ENCODE measurements at regions not wholly inside any gene's neighbourhood (a gene's known extent, or its start where the extent isn't known, plus 50 kb on each side); places are given as distances from the start of the nearest gene placed in this dataset.

DNA sequence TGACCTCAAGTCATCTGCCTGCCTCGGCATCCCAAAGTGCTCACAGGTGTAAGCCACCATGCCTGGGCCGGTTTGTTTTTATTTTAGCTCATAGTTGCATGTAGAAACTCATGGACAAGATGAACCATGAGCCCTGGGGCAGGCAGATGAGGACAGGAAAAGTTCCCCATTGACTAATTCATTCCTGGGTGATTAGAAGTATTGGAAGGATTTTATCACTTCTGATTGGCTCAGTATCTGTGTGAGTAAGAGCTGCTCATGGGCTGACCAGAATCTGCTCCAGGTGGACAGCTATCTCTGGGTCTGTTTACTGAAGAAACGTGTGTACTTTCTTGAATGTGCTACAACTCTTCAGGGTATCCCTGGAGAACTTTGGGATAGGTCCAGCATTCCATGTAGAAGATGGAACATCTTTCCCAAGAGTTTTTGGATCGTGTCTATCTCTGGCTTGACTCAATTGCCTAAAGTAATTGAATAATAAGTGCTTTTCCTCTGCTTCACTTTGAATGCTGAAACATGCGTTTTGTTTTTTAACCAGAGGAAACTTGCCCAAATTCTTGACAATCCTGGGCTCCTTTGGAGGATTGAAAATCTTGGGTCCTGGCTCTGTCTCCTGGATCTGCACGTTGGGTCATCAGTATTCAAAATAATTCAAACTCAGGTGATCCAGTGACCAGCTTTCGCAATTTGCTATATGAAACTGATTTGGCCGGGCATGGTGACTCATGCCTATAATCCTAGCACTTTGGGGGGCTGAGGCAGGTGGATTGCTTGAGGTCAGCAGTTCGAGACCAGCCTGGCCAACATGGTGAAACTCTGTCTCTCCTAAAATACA is 88.6 kb upstream of the DHRSX start:
- Histone ChIP-seq H3K4me2 (replicated peaks; ENCODE audit: low read depth, low read length, poor library complexity, severe bottlenecking) (no peak overlapping the region), H3K4me3 (ENCODE audit: control extremely low read depth in 1 of 5, extremely low read depth in 1 of 5, insufficient read depth in 1 of 5, low read depth in 2 of 5, low read length in 4 of 5) (no peak overlapping the region), H2AFZ (ENCODE audit: insufficient read depth, low read depth, low read length, poor library complexity, severe bottlenecking) (no peak overlapping the region), H3K27me3 (replicated peaks in 1 of 4; ENCODE audit: control extremely low read depth in 1 of 4, control insufficient read depth in 3 of 4, insufficient read depth in 4 of 4, low read length in 3 of 4) (peaks cover 0 to 12% (median 2%) of the 10 kb centered on the region in 4 experiments), H3K9me3 (ENCODE audit: control extremely low read depth in 1 of 3, control insufficient read depth in 2 of 3, insufficient read depth in 1 of 3, low read length in 2 of 3) (peaks cover 0 to 4% (median 0%) of the 10 kb centered on the region in 3 donors), H3K79me2 (ENCODE audit: control insufficient read depth, insufficient read depth, low read length) (no peaks in the 10 kb centered on the region), H3K36me3 (replicated peaks in 1 of 2; ENCODE audit: control extremely low read depth in 1 of 2, control insufficient read depth in 1 of 2, extremely low read depth in 1 of 2, insufficient read depth in 2 of 2, low read length in 1 of 2) (no peaks in the 10 kb centered on the region), H3K4me1 (ENCODE audit: control insufficient read depth in 2 of 2, insufficient read depth in 2 of 2, low read length in 2 of 2) (peaks cover 0 to 3% of the 10 kb centered on the region in 2 donors), H4K20me1 (ENCODE audit: control insufficient read depth, insufficient read depth, low read length, poor library complexity, severe bottlenecking) (peaks cover 2% of the 10 kb centered on the region), H3K9ac (ENCODE audit: low read length) (no peak overlapping the region), H3K27ac (ENCODE audit: low read length in 2 of 2) (no peak overlapping the region)
- Mint-ChIP-seq H3K4me1 (peaks cover 13% of the 10 kb centered on the region), H3K27me3 (peaks cover 10% of the 10 kb centered on the region), H3K27ac (no peak overlapping the region), H3K4me3 (no peak overlapping the region), H3K9me3 (ENCODE audit: insufficient read depth) (no peaks in the 10 kb centered on the region)
- DNase-seq: no peak
- 92% methylated on average over 6 of the region's 9 CpGs for WGBS (ENCODE audit: insufficient coverage)
- TF ChIP-seq CTCF (IDR thresholded peaks at IDR 0.05) (no peak), EZH2 (IDR thresholded peaks at IDR 0.05; ENCODE audit: borderline replicate concordance, insufficient read depth, low read depth, low read length, poor library complexity, severe bottlenecking) (no peak)
- intact Hi-C loops (cut with micrococcal nuclease): loop anchor here (5.0 kb wide), 1 partner anchor 72 kb away; no protein-coding TSS in a partner anchor
- no peak for ATAC-seq (ENCODE audit: low read depth)
- ChIA-PET CTCF (no interaction called here), POLR2A (no interaction called here)

GRCh38 chrX:2588049-2588448 is 87.3 kb upstream of the DHRSX start:
- WGBS (ENCODE audit: insufficient coverage): no CpG with 5 or more reads among the region's 4 CpGs

More at GRCh38 chrX:2588049-2588448, 87.3 kb upstream of the DHRSX start:
- no peak overlapping the region for H2AFZ ChIP-seq (ENCODE audit: insufficient read depth, low read depth, low read length, poor library complexity, severe bottlenecking)
- no peak for ATAC-seq (ENCODE audit: low read depth)
- Mint-ChIP-seq H3K27ac (no peak overlapping the region), H3K4me1 (peaks cover 13% of the 10 kb centered on the region), H3K4me3 (no peak overlapping the region), H3K27me3 (peaks cover 14% of the 10 kb centered on the region), H3K9me3 (ENCODE audit: insufficient read depth) (no peaks in the 10 kb centered on the region)
- no peak for TF ChIP-seq EZH2 (IDR thresholded peaks at IDR 0.05; ENCODE audit: borderline replicate concordance, insufficient read depth, low read depth, low read length, poor library complexity, severe bottlenecking)
- TF ChIP-seq CTCF (IDR thresholded peaks at IDR 0.05): no peak
- DNase-seq: no peak
- H3K4me1 ChIP-seq (ENCODE audit: control insufficient read depth in 2 of 2, insufficient read depth in 2 of 2, low read length in 2 of 2): peaks cover 9% of the 10 kb centered on the region in 2 donors
- no peaks in the 10 kb centered on the region for H3K36me3 ChIP-seq (replicated peaks in 1 of 2; ENCODE audit: control extremely low read depth in 1 of 2, control insufficient read depth in 1 of 2, extremely low read depth in 1 of 2, insufficient read depth in 2 of 2, low read length in 1 of 2)
- CTCF ChIA-PET: no interaction called here
- H3K9ac ChIP-seq (ENCODE audit: low read length): no peak overlapping the region
- H3K9me3 ChIP-seq (ENCODE audit: control extremely low read depth in 1 of 3, control insufficient read depth in 2 of 3, insufficient read depth in 1 of 3, low read length in 2 of 3): peaks cover 0 to 4% (median 0%) of the 10 kb centered on the region in 3 donors
- peaks cover 0 to 19% (median 6%) of the 10 kb centered on the region in 4 experiments for H3K27me3 ChIP-seq (replicated peaks in 1 of 4; ENCODE audit: control extremely low read depth in 1 of 4, control insufficient read depth in 3 of 4, insufficient read depth in 4 of 4, low read length in 3 of 4)
- no peak overlapping the region for H3K4me3 ChIP-seq (ENCODE audit: control extremely low read depth in 1 of 5, extremely low read depth in 1 of 5, insufficient read depth in 1 of 5, low read depth in 2 of 5, low read length in 4 of 5)
- H4K20me1 ChIP-seq (ENCODE audit: control insufficient read depth, insufficient read depth, low read length, poor library complexity, severe bottlenecking): no peaks in the 10 kb centered on the region
- H3K4me2 ChIP-seq (replicated peaks; ENCODE audit: low read depth, low read length, poor library complexity, severe bottlenecking): no peak overlapping the region
- H3K27ac ChIP-seq (ENCODE audit: low read length in 2 of 2): no peak overlapping the region
- intact Hi-C loops (cut with micrococcal nuclease): no loop called here
- no peaks in the 10 kb centered on the region for H3K79me2 ChIP-seq (ENCODE audit: control insufficient read depth, insufficient read depth, low read length)
- POLR2A ChIA-PET: no interaction called here
